Naive thymus-derived CD8-positive, alpha-beta T cell (primary cell): ENCODE measurements at regions not wholly inside any gene's neighbourhood (a gene's known extent, or its start where the extent isn't known, plus 50 kb on each side); places are given as distances from the start of the nearest gene placed in this dataset.
"Not testable (repeated sequence)": the region's sequence is repeated elsewhere in the genome, so short reads cannot be mapped to it uniquely, and the experiment has no call there.

ENCODE experiments used
- ATAC-seq, 2 donors: fragments of 150-1000 bp; cut with Tn5 transposase in 1 of 2; sonication (Bioruptor Pico), chemical (Tn5 transposase) in 1 of 2; 1 replicate in 1 of 2; 2 replicates in 1 of 2; pipeline ENCODE4 v1.10.0; 2021; ENCODE audit warnings: mild to moderate bottlenecking in 2 of 2, moderate library complexity in 2 of 2
- POLR2A ChIA-PET: fragments of 350-600 bp; sonication (Branson Sonifier 250); formaldehyde crosslinking; loops from one replicate; lab custom pipeline; 2021; ENCODE audit warnings: antibody characterized with exemption; lab: Charles Lee
- DNase-seq, 10 donors: peaks; one replicate each; pipeline versions ENCODE4 v3.0.0 to v3.0.0-alpha.2; 2020 to 2022
- H3K27ac Mint-ChIP-seq, 10 donors: one replicate each; pipeline ENCODE4 v1.8.0; 2020 to 2022; ENCODE audit warnings: mild to moderate bottlenecking in 10 of 10, mixed read lengths in 10 of 10, moderate library complexity in 4 of 10, inconsistent platforms in 1 of 10
- H3K27me3 Mint-ChIP-seq, 5 donors: one replicate each; pipeline ENCODE4 v1.8.0; 2021 to 2022; ENCODE audit warnings: mixed read lengths in 5 of 5
- H3K36me3 Mint-ChIP-seq, 3 donors: one replicate each; pipeline ENCODE4 v1.8.0; 2020 to 2022; ENCODE audit warnings: mixed read lengths in 3 of 3, mild to moderate bottlenecking in 2 of 3, inconsistent platforms in 1 of 3
- H3K4me1 Mint-ChIP-seq, 4 donors: one replicate each; pipeline ENCODE4 v1.8.0; 2021 to 2022; ENCODE audit warnings: mixed read lengths in 4 of 4
- H3K4me3 Mint-ChIP-seq, 10 donors: one replicate each; pipeline ENCODE4 v1.8.0; 2020 to 2022; ENCODE audit warnings: mild to moderate bottlenecking in 10 of 10, mixed read lengths in 10 of 10, moderate library complexity in 6 of 10, inconsistent platforms in 1 of 10
- H3K9me3 Mint-ChIP-seq, 9 donors: one replicate each; pipeline ENCODE4 v1.8.0; 2020 to 2022; ENCODE audit warnings: mixed read lengths in 9 of 9, mild to moderate bottlenecking in 3 of 9, inconsistent platforms in 1 of 9, moderate library complexity in 1 of 9

GRCh38 chr4:134540588-134540987 is 339.0 kb upstream of the PABPC4L start:
- H3K27me3 Mint-ChIP-seq, result no peaks in the 10 kb centered on the region
- peaks cover 0 to 11% (median 1%) of the 10 kb centered on the region in 9 donors for H3K9me3 Mint-ChIP-seq
- no peak overlapping the region for H3K4me3 Mint-ChIP-seq
- no peak overlapping the region for H3K27ac Mint-ChIP-seq
- ATAC-seq (no peak), DNase-seq (no peak)
- POLR2A ChIA-PET, result no interaction called here
- H3K4me1 Mint-ChIP-seq, result no peaks in the 10 kb centered on the region
- H3K36me3 Mint-ChIP-seq, result no peaks in the 10 kb centered on the region

- ATAC-seq (no peak), DNase-seq (no peak)
- no peaks in the 10 kb centered on the region for H3K27me3 Mint-ChIP-seq
- H3K4me3 Mint-ChIP-seq, result no peak overlapping the region
- no peak overlapping the region for H3K27ac Mint-ChIP-seq
- H3K36me3 Mint-ChIP-seq, result no peaks in the 10 kb centered on the region
- peaks cover 0 to 11% (median 1%) of the 10 kb centered on the region in 9 donors for H3K9me3 Mint-ChIP-seq
- H3K4me1 Mint-ChIP-seq, result no peaks in the 10 kb centered on the region
- POLR2A ChIA-PET, result no interaction called here
These were observed 338.2 kb upstream of the PABPC4L start for GRCh38 chr4:134539729-134540231.

GRCh38 chr4:134537701-134538100 is 336.1 kb upstream of the PABPC4L start:
- Mint-ChIP-seq H3K27ac (no peak overlapping the region), H3K36me3 (no peaks in the 10 kb centered on the region), H3K27me3 (no peaks in the 10 kb centered on the region), H3K4me1 (no peaks in the 10 kb centered on the region), H3K9me3 (peaks cover 0 to 11% (median 3%) of the 10 kb centered on the region in 9 donors), H3K4me3 (no peak overlapping the region)
- POLR2A ChIA-PET, result no interaction called here
- DNase-seq (no peak), ATAC-seq (no peak)

GRCh38 chr4:134533068-134533467 is 331.5 kb upstream of the PABPC4L start:
- H3K27me3 Mint-ChIP-seq, result no peaks in the 10 kb centered on the region
- no peak for ATAC-seq
- no peak overlapping the region for H3K27ac Mint-ChIP-seq
- peaks cover 0 to 11% (median 4%) of the 10 kb centered on the region in 9 donors for H3K9me3 Mint-ChIP-seq
- H3K36me3 Mint-ChIP-seq, result no peaks in the 10 kb centered on the region
- H3K4me1 Mint-ChIP-seq, result no peaks in the 10 kb centered on the region
- no peak overlapping the region for H3K4me3 Mint-ChIP-seq
- DNase-seq, result no peak
- POLR2A ChIA-PET, result no interaction called here

GRCh38 chr4:134531013-134531412 is 329.4 kb upstream of the PABPC4L start:
- no peaks in the 10 kb centered on the region for H3K27me3 Mint-ChIP-seq
- no peak overlapping the region for H3K27ac Mint-ChIP-seq
- ATAC-seq, result no peak
- no peaks in the 10 kb centered on the region for H3K4me1 Mint-ChIP-seq
- no peak overlapping the region for H3K4me3 Mint-ChIP-seq
- H3K36me3 Mint-ChIP-seq, result no peaks in the 10 kb centered on the region
- POLR2A ChIA-PET, result no interaction called here
- DNase-seq, result no peak
- H3K9me3 Mint-ChIP-seq, result peaks cover 0 to 11% (median 0%) of the 10 kb centered on the region in 9 donors

- Mint-ChIP-seq H3K4me1 (no peaks in the 10 kb centered on the region), H3K36me3 (no peaks in the 10 kb centered on the region), H3K27ac (no peak overlapping the region), H3K4me3 (no peak overlapping the region), H3K9me3 (peaks cover 0 to 15% (median 2%) of the 10 kb centered on the region in 9 donors), H3K27me3 (no peaks in the 10 kb centered on the region)
- POLR2A ChIA-PET, result no interaction called here
- ATAC-seq (no peak), DNase-seq (no peak)
These were observed 328.0 kb upstream of the PABPC4L start for GRCh38 chr4:134529629-134530028.

- H3K4me3 Mint-ChIP-seq, result no peak overlapping the region
- no peak overlapping the region for H3K27ac Mint-ChIP-seq
- POLR2A ChIA-PET, result no interaction called here
- DNase-seq, result no peak
- no peaks in the 10 kb centered on the region for H3K4me1 Mint-ChIP-seq
- no peaks in the 10 kb centered on the region for H3K27me3 Mint-ChIP-seq
- ATAC-seq, result no peak
- no peaks in the 10 kb centered on the region for H3K36me3 Mint-ChIP-seq
- H3K9me3 Mint-ChIP-seq, result peaks cover 0 to 6% (median 2%) of the 10 kb centered on the region in 9 donors
These were observed 317.1 kb upstream of the PABPC4L start for GRCh38 chr4:134518574-134519217.

GRCh38 chr4:134510544-134510943 is 309.0 kb upstream of the PABPC4L start:
- Mint-ChIP-seq H3K36me3 (no peaks in the 10 kb centered on the region), H3K4me1 (no peaks in the 10 kb centered on the region), H3K27ac (no peak overlapping the region), H3K4me3 (no peak overlapping the region), H3K9me3 (peaks cover 0 to 16% (median 3%) of the 10 kb centered on the region in 9 donors), H3K27me3 (no peaks in the 10 kb centered on the region)
- POLR2A ChIA-PET, result no interaction called here
- no peak for DNase-seq
- no peak for ATAC-seq

GRCh38 chr4:134505511-134505910 is 303.9 kb upstream of the PABPC4L start:
- H3K4me1 Mint-ChIP-seq, result no peaks in the 10 kb centered on the region
- H3K36me3 Mint-ChIP-seq, result no peaks in the 10 kb centered on the region
- no peak overlapping the region for H3K27ac Mint-ChIP-seq
- POLR2A ChIA-PET, result no interaction called here
- peaks cover 0 to 16% (median 3%) of the 10 kb centered on the region in 9 donors for H3K9me3 Mint-ChIP-seq
- H3K27me3 Mint-ChIP-seq, result no peaks in the 10 kb centered on the region
- H3K4me3 Mint-ChIP-seq, result no peak overlapping the region
- ATAC-seq (no peak), DNase-seq (no peak)

- no peaks in the 10 kb centered on the region for H3K4me1 Mint-ChIP-seq
These were observed 300.5 kb upstream of the PABPC4L start for GRCh38 chr4:134501973-134502643.

GRCh38 chr4:134501488-134501887 is 299.9 kb upstream of the PABPC4L start:
- ATAC-seq, H3K27ac Mint-ChIP-seq, H3K36me3 Mint-ChIP-seq, H3K27me3 Mint-ChIP-seq, POLR2A ChIA-PET, H3K4me1 Mint-ChIP-seq, DNase-seq, H3K9me3 Mint-ChIP-seq, H3K4me3 Mint-ChIP-seq: not testable (repeated sequence)

More at GRCh38 chr4:134501973-134502643, 300.5 kb upstream of the PABPC4L start:
- DNase-seq, result no peak
- peaks cover 0 to 7% (median 2%) of the 10 kb centered on the region in 9 donors for H3K9me3 Mint-ChIP-seq
- no peaks in the 10 kb centered on the region for H3K36me3 Mint-ChIP-seq
- no peak for ATAC-seq
- no peak overlapping the region for H3K4me3 Mint-ChIP-seq
- no peaks in the 10 kb centered on the region for H3K27me3 Mint-ChIP-seq
- no peak overlapping the region for H3K27ac Mint-ChIP-seq
- POLR2A ChIA-PET, result no interaction called here

GRCh38 chr4:134499074-134499473 is 297.5 kb upstream of the PABPC4L start:
- DNase-seq (no peak), ATAC-seq (no peak)
- peaks cover 0 to 13% (median 2%) of the 10 kb centered on the region in 9 donors for H3K9me3 Mint-ChIP-seq
- no peaks in the 10 kb centered on the region for H3K27me3 Mint-ChIP-seq
- no peak overlapping the region for H3K27ac Mint-ChIP-seq
- H3K4me1 Mint-ChIP-seq, result no peaks in the 10 kb centered on the region
- H3K4me3 Mint-ChIP-seq, result no peak overlapping the region
- H3K36me3 Mint-ChIP-seq, result no peaks in the 10 kb centered on the region
- POLR2A ChIA-PET, result no interaction called here

GRCh38 chr4:134490863-134491262 is 289.3 kb upstream of the PABPC4L start:
- POLR2A ChIA-PET, result no interaction called here
- no peak for ATAC-seq
- Mint-ChIP-seq H3K4me3 (no peak overlapping the region), H3K27me3 (no peaks in the 10 kb centered on the region), H3K9me3 (peaks cover 0 to 22% (median 9%) of the 10 kb centered on the region in 9 donors), H3K4me1 (no peaks in the 10 kb centered on the region), H3K27ac (no peak overlapping the region), H3K36me3 (no peaks in the 10 kb centered on the region)
- DNase-seq, result no peak
